Colonic mucosa (tissue), 4 donors: ENCODE measurements at regions not wholly inside any gene's neighbourhood (a gene's known extent, or its start where the extent isn't known, plus 50 kb on each side); places are given as distances from the start of the nearest gene placed in this dataset.
"Not testable (repeated sequence)": the region's sequence is repeated elsewhere in the genome, so short reads cannot be mapped to it uniquely, and the experiment has no call there.

Experiments
- DNase-seq: peaks from one replicate; pipeline ENCODE4 v3.0.0-alpha.2; 2020
- H3K27ac ChIP-seq: fragments of 200-600 bp; one replicate; pipeline ENCODE4 v1.8.0; 2021
- H3K27me3 ChIP-seq: fragments of 200-600 bp; one replicate; pipeline ENCODE4 v1.8.0; 2021
- H3K36me3 ChIP-seq: fragments of 200-600 bp; one replicate; pipeline ENCODE4 v1.8.0; 2021
- H3K4me1 ChIP-seq: fragments of 200-600 bp; one replicate; pipeline ENCODE4 v1.8.0; 2021; ENCODE audit warnings: mild to moderate bottlenecking
- H3K4me3 ChIP-seq: fragments of 200-600 bp; one replicate; pipeline ENCODE4 v1.8.0; 2021
- H3K9ac ChIP-seq, 2 donors: one replicate each; pipeline ENCODE4 v1.7.0; 2013; ENCODE audit warnings: control low read depth in 2 of 2, low read depth in 2 of 2, low read length in 2 of 2
- H3K9me3 ChIP-seq: fragments of 200-600 bp; one replicate; pipeline ENCODE4 v1.8.0; 2021
- intact Hi-C: fragments of 100-400 bp; cut with DNase I; formaldehyde crosslinking; loops from one replicate; pipeline ENCODE4 v1.14.1; 2022
- TF ChIP-seq, protein P1 (sequence below): fragments of 200-600 bp; IDR thresholded peaks from one replicate; pipeline ENCODE4 v1.8.0; 2022; ENCODE audit warnings: antibody characterized with exemption, mild to moderate bottlenecking
- donor health status: healthy.
- donor health status: DM: no; HTN: no; CAD: no.
- donor health status: DM: no; HTN: no; CAD: no.

DNA sequence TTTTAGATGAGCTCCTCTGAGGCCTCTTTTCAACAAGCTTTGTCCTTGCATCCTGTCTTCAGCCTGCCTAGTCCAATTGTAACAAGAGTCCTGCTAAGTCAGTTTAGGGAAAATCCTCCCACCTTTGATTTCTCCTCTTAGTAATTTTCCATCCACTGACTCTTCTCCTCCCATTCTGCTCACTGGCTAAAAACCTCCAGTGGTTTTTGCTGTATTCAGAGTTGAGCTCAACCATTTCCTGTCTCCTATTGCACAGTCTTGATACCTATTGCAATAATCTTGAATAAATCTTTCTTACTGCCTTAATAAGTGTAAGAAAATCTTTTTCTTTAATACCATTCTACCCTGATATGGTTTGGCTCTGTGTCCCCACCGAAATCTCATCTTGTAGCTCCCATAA lies 117.8 kb upstream of the ENPP6 start:
- H3K36me3 ChIP-seq, result no peaks in the 10 kb centered on the region
- TF ChIP-seq, protein P1, sequence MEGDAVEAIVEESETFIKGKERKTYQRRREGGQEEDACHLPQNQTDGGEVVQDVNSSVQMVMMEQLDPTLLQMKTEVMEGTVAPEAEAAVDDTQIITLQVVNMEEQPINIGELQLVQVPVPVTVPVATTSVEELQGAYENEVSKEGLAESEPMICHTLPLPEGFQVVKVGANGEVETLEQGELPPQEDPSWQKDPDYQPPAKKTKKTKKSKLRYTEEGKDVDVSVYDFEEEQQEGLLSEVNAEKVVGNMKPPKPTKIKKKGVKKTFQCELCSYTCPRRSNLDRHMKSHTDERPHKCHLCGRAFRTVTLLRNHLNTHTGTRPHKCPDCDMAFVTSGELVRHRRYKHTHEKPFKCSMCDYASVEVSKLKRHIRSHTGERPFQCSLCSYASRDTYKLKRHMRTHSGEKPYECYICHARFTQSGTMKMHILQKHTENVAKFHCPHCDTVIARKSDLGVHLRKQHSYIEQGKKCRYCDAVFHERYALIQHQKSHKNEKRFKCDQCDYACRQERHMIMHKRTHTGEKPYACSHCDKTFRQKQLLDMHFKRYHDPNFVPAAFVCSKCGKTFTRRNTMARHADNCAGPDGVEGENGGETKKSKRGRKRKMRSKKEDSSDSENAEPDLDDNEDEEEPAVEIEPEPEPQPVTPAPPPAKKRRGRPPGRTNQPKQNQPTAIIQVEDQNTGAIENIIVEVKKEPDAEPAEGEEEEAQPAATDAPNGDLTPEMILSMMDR, result no peak
- no peak overlapping the region for H3K9ac ChIP-seq
- intact Hi-C loops, result no loop called here
- no peaks in the 10 kb centered on the region for H3K27me3 ChIP-seq
- no peaks in the 10 kb centered on the region for H3K9me3 ChIP-seq
- no peaks in the 10 kb centered on the region for H3K4me1 ChIP-seq
- H3K27ac ChIP-seq, result no peak overlapping the region
- H3K4me3 ChIP-seq, result no peak overlapping the region
- no peak for DNase-seq

DNA sequence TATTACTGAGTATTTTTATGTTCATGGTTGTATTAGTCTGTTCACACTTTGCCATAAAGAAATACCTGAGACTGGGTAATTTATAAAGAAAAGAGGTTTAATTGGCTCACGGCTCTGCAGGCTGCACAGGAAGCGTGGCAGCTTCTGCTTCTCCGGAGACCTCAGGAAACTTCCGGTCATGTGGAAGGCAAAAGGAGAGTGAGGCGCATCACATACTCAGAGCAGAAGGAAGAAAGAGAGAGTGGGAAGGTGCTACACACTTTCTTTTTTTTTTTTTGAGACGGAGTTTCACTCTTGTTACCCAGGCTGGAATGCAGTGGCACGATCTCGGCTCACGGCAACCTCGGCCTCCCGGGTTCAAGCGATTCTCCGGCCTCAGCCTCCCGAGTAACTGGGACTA lies 115.8 kb upstream of the ENPP6 start:
- intact Hi-C loops, H3K36me3 ChIP-seq, H3K9ac ChIP-seq, H3K4me3 ChIP-seq, H3K27me3 ChIP-seq, DNase-seq, H3K27ac ChIP-seq, H3K9me3 ChIP-seq, H3K4me1 ChIP-seq: not testable (repeated sequence)

DNA sequence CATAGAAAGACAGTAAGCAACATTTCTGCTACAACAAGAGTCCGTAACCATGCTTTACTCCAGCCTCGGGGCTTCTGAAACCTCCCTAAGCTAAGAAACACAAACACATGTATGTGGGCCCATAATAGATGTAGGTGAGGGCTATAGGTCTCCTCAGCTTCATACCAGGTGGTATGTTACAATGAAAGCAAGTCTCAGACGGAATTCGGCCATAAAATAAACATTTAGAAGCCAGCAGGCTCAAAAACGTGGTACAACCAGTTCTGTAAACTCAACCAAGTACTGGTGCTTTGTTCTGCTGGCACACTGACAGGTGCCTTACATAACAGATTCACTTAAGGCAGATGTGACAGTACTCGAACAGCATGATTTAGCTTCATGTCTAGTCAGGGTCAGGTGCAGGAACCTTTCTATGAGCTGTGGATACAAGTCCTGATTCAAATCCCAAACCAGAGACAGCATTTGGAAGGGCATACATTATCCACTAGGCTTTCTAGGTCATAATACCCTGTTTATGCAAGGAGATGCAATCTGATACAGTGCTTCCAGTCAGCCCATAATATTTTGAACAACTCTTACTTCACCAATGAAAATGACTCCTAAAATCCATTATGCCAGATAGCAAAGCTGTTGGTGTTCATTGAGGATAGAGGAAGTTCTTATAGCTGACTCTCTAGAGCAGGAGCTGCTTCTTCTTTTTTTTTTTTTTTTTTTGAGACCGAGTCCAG lies 113.8 kb upstream of the ENPP6 start:
- TF ChIP-seq, protein P1, result no peak
- H3K27ac ChIP-seq, result peak overlapping the region; percentile 18
- no peaks in the 10 kb centered on the region for H3K27me3 ChIP-seq
- no peaks in the 10 kb centered on the region for H3K36me3 ChIP-seq
- peak overlapping the region in 1 of 2 donors; percentile 35 for H3K9ac ChIP-seq
- DNase-seq, result peak; percentile 57
- no peaks in the 10 kb centered on the region for H3K9me3 ChIP-seq
- H3K4me3 ChIP-seq, result no peak overlapping the region
- H3K4me1 ChIP-seq, result no peaks in the 10 kb centered on the region
- intact Hi-C loops, result no loop called here

DNA sequence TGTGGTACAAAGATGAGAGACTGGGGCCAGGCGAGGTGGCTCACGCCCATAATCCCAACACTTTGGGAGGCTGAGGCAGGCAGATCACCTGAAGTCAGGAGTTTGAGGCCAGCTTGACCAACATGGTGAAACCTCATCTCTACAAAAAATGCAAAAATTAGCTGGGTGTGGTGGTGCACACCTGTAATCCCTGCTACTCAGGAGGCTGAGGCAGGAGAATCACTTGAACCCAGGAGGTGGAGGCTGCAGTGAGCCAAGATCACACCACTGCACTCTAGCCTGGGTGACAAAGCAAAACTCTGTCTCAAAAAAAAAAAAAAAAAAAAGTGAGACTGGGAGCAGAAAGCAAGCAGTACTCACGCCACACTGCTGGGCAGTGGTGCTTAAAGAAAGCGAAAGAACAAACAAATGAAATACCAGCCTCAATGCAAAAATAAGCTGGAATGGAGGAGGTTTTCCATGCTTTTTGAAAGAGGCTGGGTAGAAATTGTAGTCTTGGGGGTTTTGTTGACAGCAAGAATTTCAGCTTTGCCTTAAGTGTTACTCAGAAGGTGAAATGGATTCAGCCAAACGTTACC lies 112.9 kb upstream of the ENPP6 start:
- Histone ChIP-seq H3K27ac (peak overlapping the region; percentile 18), H3K9ac (peak overlapping the region in 1 of 2 donors; percentile 3)
- intact Hi-C loops, H3K4me1 ChIP-seq, H3K9me3 ChIP-seq, DNase-seq, H3K4me3 ChIP-seq, H3K36me3 ChIP-seq, H3K27me3 ChIP-seq: not testable (repeated sequence)

DNA sequence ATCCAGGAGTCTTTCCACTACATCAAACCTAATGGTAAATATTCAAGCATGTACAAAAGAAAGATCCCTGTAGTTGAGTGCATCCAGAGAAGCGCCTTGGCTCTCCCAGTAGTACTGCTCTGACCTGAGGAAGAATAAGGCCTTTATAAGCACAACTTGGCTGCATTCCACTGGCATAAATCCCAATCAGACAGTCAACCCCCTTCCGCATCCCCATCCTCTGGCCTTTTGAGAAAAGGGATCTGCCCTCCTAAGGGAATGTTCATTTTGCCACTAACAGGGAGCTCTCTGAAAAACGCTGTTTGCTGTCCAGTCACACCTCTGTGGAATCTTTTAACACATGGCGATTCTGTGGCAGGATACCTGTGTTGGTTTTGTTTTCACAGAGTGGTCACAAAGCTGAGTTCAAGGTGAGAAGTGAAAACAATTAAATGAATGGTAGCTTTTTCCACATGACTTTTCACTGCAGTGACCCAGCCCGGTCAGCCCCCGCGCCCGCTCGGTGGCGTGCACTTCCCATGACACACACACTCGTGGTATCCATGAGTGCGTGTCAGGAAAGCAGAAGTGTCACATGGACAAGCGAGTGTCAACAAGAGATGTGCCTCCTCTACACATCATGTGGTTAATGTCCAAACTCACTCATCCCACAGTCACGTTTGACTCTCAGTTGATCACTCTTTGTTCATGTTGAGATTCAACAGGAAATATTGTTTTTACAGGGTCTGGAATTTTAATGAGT lies 112.2 kb upstream of the ENPP6 start:
- H3K4me1 ChIP-seq, result no peaks in the 10 kb centered on the region
- no peak overlapping the region for H3K9ac ChIP-seq
- H3K27me3 ChIP-seq, result no peaks in the 10 kb centered on the region
- H3K36me3 ChIP-seq, result no peaks in the 10 kb centered on the region
- H3K4me3 ChIP-seq, result no peak overlapping the region
- intact Hi-C loops, result no loop called here
- H3K9me3 ChIP-seq, result no peaks in the 10 kb centered on the region
- H3K27ac ChIP-seq, result no peak overlapping the region
- TF ChIP-seq, protein P1, result no peak
- no peak for DNase-seq

DNA sequence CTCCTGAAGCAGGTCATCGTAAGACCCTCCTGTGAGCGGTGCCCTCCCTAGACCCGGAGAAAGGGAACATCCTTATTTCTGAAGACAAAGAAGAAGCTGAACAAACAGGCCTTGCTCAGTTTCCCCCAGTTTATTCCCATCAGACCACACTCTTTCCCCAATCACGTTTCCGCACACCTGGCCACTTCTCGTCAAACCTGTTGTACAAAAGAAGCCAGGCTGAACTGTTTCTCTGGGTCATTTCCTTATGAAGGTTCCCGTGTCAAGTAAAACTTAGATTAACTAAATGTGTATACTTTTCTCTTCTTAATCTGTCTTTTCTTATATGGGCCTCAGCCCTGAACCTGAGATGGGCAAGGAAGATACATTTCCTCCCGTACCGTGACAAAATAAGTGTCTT lies 111.6 kb upstream of the ENPP6 start:
- no peaks in the 10 kb centered on the region for H3K27me3 ChIP-seq
- DNase-seq, result no peak
- intact Hi-C loops, result no loop called here
- H3K9me3 ChIP-seq, result no peaks in the 10 kb centered on the region
- H3K4me3 ChIP-seq, result no peak overlapping the region
- H3K36me3 ChIP-seq, result no peaks in the 10 kb centered on the region
- TF ChIP-seq, protein P1, result no peak
- no peak overlapping the region for H3K27ac ChIP-seq
- H3K9ac ChIP-seq, result no peak overlapping the region
- H3K4me1 ChIP-seq, result no peaks in the 10 kb centered on the region
